Left hindlimb (tissue), 1 donor: ENCODE measurements at regions not wholly inside any gene's neighbourhood (a gene's known extent, or its start where the extent isn't known, plus 50 kb on each side); places are given as distances from the start of the nearest gene placed in this dataset.
A peak's percentile ranks its signal among the peaks of the same experiment; 100 is the strongest.

ENCODE experiments used
- DNase-seq: peaks from one replicate; pipeline ENCODE4 v3.0.0-alpha.2; 2018

GRCh38 chr15:47502041-47502440, 215.3 kb upstream of the SEMA6D start:
- no peak for DNase-seq

GRCh38 chr15:47503876-47504275, 213.4 kb upstream of the SEMA6D start:
- DNase-seq = no peak

DNA sequence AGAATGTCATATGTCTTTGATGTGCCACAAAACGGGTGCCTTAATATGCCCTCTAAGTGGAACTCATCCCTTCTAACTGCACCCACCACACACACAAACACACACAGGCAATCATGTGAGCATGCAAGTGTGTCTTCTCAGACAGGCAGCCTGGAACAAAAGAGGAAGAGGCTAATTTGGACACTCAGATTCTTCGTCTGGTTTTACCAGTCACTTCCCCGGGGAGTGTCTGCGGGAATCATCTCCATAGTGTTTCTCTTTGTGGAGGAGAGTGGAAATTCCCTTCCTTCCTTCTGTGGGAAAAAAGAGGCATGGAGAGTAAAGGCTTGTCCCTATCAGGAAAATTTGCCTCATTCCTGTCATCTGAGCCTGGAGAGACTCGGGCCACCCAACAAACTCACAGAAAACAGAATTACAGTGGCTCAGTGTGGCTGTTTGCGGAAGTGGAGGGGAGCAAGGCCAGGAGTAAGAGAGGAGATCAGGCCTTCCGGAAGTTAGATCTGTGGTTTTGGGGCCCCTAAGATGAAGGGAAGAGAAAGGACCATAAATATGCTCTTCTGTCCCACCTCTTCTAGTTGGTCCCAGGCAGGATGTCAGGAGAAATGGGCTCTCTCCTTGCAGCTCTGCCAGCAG, 212.6 kb upstream of the SEMA6D start:
- DNase-seq = no peak

DNA sequence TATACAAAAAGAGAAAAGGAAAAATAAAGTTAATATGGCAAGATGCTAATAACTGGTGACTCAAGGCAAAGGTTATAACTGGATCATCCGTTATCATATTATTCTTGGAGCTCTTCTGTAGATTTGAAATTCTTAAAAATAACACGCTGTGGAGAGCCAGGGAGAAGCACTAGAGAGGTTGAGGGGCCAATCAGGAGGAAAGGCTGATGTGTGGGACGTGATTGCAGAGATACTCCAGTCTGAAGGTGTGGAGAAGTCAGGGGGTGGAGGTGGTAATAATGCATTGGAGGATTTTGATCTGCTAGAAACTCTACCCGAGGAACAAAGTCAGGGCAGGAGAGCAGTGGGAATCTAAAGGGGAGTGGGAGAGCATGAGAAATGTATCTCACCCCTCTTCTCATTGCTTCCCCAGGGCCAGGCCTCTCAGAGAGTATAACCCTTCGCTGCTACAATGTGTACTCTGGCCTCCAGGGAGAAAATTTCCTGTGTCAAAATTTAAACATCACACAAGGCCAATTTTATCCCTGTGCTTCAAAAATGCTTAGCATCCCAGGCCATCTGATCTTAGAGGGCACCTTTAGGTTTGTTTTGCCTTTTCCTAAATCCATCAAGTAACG, 211.5 kb upstream of the SEMA6D start:
- no peak for DNase-seq

DNA sequence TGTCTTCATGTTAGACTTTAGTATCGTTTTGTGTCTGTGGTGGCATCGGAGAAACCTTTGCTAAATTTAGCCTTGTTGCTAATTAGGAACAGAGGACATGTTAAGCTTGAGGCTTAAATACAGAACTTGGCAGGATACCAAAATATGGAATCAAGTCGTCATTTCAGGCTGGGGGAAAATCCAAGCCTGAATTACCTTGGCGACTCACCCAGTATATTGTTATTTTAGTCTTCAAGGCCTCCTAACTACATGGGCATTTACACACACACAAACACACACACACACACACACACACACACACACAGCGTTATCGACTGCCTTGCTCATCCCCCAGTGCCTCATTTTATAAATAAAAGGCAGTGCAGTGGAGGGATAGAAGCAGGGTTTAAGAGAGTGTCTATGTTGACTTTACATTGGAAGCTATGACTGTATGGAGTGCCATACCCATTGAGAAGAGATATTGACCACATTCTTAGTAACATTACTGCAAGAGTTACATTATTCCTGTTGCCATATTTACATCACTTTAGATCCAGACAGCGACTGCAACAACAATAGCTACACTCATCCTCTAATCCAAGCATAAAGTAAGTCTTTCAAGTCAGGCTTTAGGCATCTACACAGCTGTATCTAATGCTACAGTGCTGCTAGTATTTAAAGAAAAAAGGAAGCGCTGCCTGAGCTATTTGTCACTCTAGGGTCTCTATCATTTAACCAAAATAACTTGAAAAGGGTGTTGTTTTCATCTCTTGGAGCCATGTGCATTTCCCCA, 210.8 kb upstream of the SEMA6D start:
- peak; percentile 39 for DNase-seq

- DNase-seq = no peak
Measured at GRCh38 chr15:47507221-47507985, 209.9 kb upstream of the SEMA6D start.

- DNase-seq = no peak
Measured at GRCh38 chr15:47511261-47511660, 206.0 kb upstream of the SEMA6D start.

DNA sequence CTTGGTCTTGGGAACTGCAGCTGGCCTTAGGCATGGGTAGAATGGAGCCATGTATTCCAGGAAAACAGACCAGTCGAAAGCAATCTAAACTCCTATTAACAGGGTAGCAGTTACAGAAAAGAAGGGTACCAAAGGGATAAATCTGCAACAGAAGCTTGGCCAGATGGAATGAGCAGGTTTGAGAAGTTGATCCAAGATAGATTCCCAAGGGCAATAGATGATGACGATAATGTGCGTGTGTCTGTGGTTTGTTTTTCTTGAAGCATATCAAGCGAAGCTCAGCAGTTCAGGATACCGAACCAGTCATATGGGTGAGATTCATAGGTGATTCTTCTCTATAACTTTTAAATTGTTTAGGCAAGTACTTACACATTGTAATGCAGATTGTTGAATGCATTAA, 203.8 kb upstream of the SEMA6D start:
- no peak for DNase-seq

GRCh38 chr15:47514200-47514652, 203.1 kb upstream of the SEMA6D start:
- no peak for DNase-seq

DNA sequence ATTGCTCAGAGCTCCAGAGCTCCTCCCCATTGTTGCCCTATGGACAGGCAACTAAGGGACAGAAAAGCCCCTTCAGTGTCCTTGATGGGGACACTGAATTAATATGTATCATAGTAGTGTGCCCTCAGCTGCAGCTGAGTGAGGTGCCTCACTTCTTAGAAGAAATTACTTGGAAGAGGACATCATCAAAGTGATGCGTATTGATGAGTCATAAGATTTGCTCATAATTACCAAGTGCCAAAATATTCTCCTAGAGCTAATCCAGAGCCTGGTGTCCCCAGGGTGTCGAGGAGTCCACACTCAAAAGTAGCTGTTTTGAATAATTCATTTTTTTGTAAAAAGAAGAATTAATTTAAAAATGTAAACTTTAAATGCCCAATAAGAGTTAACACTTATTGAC, 200.7 kb upstream of the SEMA6D start:
- no peak for DNase-seq

DNA sequence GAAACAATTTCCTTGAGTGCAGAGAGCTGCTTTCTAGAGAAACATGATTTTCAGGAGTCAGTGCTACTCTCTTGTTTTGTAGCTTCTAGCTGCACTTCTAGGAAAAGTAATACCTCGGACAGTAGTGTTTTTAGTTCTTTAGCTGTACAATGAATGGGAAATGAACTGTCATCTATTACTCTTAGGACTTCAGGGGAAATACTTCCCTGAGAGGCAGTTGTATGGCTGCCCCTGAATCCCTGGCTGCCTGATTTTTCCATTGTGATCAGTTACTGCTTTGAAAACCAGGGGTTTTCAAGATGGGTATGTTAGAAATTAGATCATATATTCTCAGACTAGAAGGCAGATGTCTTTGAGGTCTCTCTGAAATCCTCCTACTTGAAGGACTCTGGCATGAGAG, 200.3 kb upstream of the SEMA6D start:
- no peak for DNase-seq

DNA sequence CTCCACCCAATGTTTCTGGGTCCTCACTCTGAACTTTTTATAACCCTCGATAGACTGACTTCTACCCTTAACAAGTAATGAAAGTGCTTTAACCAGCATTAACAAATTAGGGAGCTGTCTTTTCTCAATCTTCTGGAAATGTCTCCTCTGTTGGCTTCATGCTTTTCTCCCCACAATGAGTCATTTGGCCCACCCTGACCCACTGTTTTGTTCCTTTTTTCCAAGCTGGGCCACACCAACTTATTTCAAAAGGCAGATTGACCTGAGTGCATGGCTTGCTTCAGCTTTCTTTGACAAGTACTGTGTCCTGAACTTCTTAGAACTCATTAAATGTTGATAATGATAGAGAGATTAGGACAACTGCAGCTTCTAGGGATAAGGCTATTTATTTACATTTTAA, 199.6 kb upstream of the SEMA6D start:
- DNase-seq = no peak

- DNase-seq = no peak
Measured at GRCh38 chr15:47523681-47524475, 193.4 kb upstream of the SEMA6D start.

GRCh38 chr15:47529241-47529640, 188.1 kb upstream of the SEMA6D start:
- no peak for DNase-seq

DNA sequence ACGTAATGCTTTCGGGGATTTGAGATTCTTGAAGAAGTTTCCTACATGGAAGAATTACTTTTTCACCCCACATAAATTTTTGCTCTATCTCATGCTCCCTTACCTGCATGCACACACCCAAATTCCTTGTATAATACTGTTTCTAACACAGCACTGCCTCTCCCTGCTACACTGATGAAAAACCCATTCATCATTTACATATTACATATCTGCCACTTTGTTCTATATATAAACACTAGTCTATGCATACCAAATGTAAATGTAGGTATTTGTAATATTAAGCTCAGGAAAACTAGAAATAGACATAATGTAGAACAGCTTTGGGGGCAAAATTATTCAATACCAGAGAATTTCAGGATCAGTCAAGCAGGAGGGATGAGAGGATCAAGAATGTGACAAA, 182.6 kb upstream of the SEMA6D start:
- no peak for DNase-seq

- DNase-seq = no peak
Measured at GRCh38 chr15:47541562-47541961, 175.7 kb upstream of the SEMA6D start.

DNA sequence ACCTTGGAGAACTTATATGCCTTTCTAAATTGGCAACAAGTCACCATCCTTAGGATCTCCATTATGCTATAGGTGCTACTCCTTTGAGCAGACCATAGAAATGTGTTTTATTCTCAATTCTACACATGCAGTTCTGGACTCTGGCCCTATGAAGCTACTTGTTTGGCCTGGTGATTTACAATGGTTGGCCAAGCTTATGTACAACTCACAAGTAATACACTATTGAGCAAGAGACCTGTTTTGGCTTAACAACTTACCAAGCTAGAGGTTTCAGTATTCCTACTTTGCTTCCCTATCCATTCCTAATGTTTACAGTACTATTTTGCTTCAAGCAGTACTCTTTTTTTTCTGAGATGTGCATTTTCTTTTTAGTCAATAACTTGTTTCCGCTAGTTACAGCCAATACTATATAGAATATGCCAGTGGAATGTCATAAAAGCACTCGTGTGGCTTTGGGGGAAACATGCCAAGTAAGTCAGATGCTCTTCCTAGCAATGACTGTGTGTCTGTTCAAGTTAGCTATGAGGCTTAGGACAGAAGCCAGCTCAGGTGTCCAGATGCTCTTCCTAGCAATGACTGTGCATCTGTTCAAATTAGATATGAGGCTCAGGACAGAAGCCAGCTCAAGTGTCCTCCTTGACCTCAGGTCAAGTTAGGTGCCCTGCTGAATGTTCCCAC, 174.9 kb upstream of the SEMA6D start:
- peak; percentile 42 for DNase-seq

GRCh38 chr15:47548231-47548630, 169.1 kb upstream of the SEMA6D start:
- DNase-seq = peak; percentile 66

DNA sequence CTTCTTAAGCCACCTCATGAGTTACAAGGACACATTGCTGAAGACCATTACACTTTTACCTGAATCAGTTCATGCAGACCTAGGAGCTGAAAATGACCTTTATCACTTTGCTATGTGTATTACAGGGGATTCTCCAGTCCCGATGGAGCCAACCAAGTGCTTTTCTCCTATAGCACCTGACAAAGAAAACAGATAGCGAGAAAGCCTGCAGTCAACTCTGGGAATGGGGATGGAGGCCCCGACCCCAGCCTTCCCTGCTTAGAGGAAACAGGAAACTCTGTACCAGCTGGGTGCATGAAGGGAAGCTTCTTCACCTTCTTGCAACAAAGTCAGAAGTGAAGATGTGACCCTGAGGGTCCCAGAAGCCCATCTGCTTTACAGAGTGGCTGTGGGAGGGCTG, 168.3 kb upstream of the SEMA6D start:
- no peak for DNase-seq

GRCh38 chr15:47551079-47551478, 166.2 kb upstream of the SEMA6D start:
- DNase-seq = no peak

GRCh38 chr15:47551546-47551945, 165.8 kb upstream of the SEMA6D start:
- no peak for DNase-seq
